A549 (cell line): ENCODE measurements at regions not wholly inside any gene's neighbourhood (a gene's known extent, or its start where the extent isn't known, plus 50 kb on each side); places are given as distances from the start of the nearest gene placed in this dataset.

Experiments used
- ATAC-seq, 2 experiments: fragments of 200-7000 bp in 1 of 2; fragments of >200 bp in 1 of 2; cut with Nextera tagmentation in 1 of 2; cut with Tn5 transposase in 1 of 2; 3 replicates each; pipeline versions ENCODE4 v1.8.0 to v1.9.1; 2018 to 2020; ENCODE audit warnings: mild to moderate bottlenecking in 1 of 2, moderate library complexity in 1 of 2
- CTCF ChIA-PET: fragments of 300-600 bp; sonication (Branson Sonifier 250); formaldehyde crosslinking; extraction: SDS; loops from one replicate; lab custom pipeline; 2021; ENCODE audit warnings: antibody characterized with exemption, inconsistent platforms; lab: Yijun Ruan, JAX
- POLR2A ChIA-PET: fragments of 350-600 bp; formaldehyde crosslinking; extraction: SDS; loops from one replicate; lab custom pipeline; 2021; ENCODE audit warnings: antibody characterized with exemption, inconsistent platforms; lab: Yijun Ruan, JAX
- DNase-seq, 2 experiments: peaks; one replicate each; pipeline versions ENCODE4 v3.0.0 to v3.0.0-alpha.2; 2011 to 2016; ENCODE audit warnings: low read depth in 1 of 2, low spot score in 1 of 2
- FAIRE-seq: peaks from 2 replicates; lab custom pipeline; 2011; peaks lifted over from hg19 to GRCh38; lab: Jason Lieb, UNC
- H3K27ac ChIP-seq, 2 experiments: fragments of >200 bp; sonication (Bioruptor Twin); formaldehyde crosslinking; 3 replicates each; pipeline ENCODE4 v1.5.1; 2016 to 2017
- H3K4me1 ChIP-seq: fragments of >200 bp; sonication (Bioruptor Twin); formaldehyde crosslinking; 3 replicates; pipeline ENCODE4 v1.6.1; 2016
- H3K4me2 ChIP-seq: fragments of >200 bp; sonication (Bioruptor Twin); formaldehyde crosslinking; 3 replicates; pipeline ENCODE4 v1.6.1; 2016
- H3K4me3 ChIP-seq: fragments of >200 bp; sonication (Bioruptor Twin); formaldehyde crosslinking; 3 replicates; pipeline ENCODE4 v1.5.1; 2016
- H3K9me3 ChIP-seq: fragments of >200 bp; sonication (Bioruptor Twin); formaldehyde crosslinking; 3 replicates; pipeline ENCODE4 v1.6.1; 2016
- FOSB ChIP-seq: fragments of 250-450 bp; sonication (Bioruptor Pico); IDR thresholded peaks from 2 replicates; pipeline ENCODE4 v1.5.0; 2020; ENCODE audit warnings: mild to moderate bottlenecking, moderate library complexity
- HDAC2 ChIP-seq: fragments of 200-600 bp; sonication (generic); IDR thresholded peaks from 2 replicates; pipeline ENCODE4 v1.6.1; 2016
- KDM5A ChIP-seq: fragments of 200-600 bp; sonication (generic); IDR thresholded peaks from 2 replicates; pipeline ENCODE4 v1.6.1; 2016; ENCODE audit warnings: antibody characterized with exemption, mild to moderate bottlenecking
- MAFK ChIP-seq: fragments of 450-650 bp; IDR thresholded peaks from 2 replicates; pipeline ENCODE4 v1.6.1; 2014; ENCODE audit not compliant: partially characterized antibody
- MAZ ChIP-seq: fragments of 150-350 bp; IDR thresholded peaks from 2 replicates; pipeline ENCODE4 v1.6.1; 2014; ENCODE audit warnings: antibody characterized with exemption, low read depth, low read length, borderline replicate concordance
- MYC ChIP-seq: IDR thresholded peaks from 2 replicates; pipeline ENCODE4 v1.6.1; 2012; ENCODE audit warnings: mild to moderate bottlenecking, inconsistent platforms, low read length, improper control_type of control experiment, borderline replicate concordance
- NFE2L2 ChIP-seq: fragments of 150-350 bp; conservative IDR thresholded peaks from 2 replicates; pipeline ENCODE4 v1.6.1; 2014; ENCODE audit warnings: low read length
- PHF8 ChIP-seq: fragments of 200-600 bp; sonication (generic); IDR thresholded peaks from 2 replicates; pipeline ENCODE4 v1.6.1; 2016; ENCODE audit warnings: low read depth, mild to moderate bottlenecking, antibody characterized with exemption, moderate library complexity, borderline replicate concordance
- POLR2A ChIP-seq: IDR thresholded peaks from 2 replicates; pipeline ENCODE4 v1.6.1; 2012; ENCODE audit warnings: mild to moderate bottlenecking, low read length
- RAD21 ChIP-seq, 2 experiments: fragments of >200 bp in 1 of 2; sonication (Bioruptor Twin) in 1 of 2; formaldehyde crosslinking in 1 of 2; IDR thresholded peaks in 1 of 2; conservative IDR thresholded peaks in 1 of 2; 2 replicates in 1 of 2; 3 replicates in 1 of 2; pipeline ENCODE4 v1.6.1; 2012 to 2018; ENCODE audit warnings: inconsistent platforms in 1 of 2
- SREBF2 ChIP-seq: fragments of 450-650 bp; IDR thresholded peaks from 2 replicates; pipeline ENCODE4 v1.6.1; 2014; ENCODE audit warnings: mild to moderate bottlenecking, moderate library complexity
- ZFP36 ChIP-seq: fragments of 450-650 bp; IDR thresholded peaks from 2 replicates; pipeline ENCODE4 v1.6.1; 2014; ENCODE audit warnings: borderline replicate concordance; ENCODE audit not compliant: partially characterized antibody
- ZNF302 ChIP-seq: fragments of 250-450 bp; sonication (Bioruptor Pico); IDR thresholded peaks from 2 replicates; pipeline ENCODE4 v1.9.0; 2021; ENCODE audit warnings: inconsistent platforms, mild to moderate bottlenecking, moderate library complexity
- WGBS: methylation state at CpG from one replicate; pipeline ENCODE4 v1.1.6; 2017; ENCODE audit errors: missing lambda C conversion rate; 5-methylcytosine and 5-hydroxymethylcytosine counted together
- TF ChIP-seq, protein P1 (sequence below): fragments of 450-650 bp; IDR thresholded peaks from 2 replicates; pipeline ENCODE4 v1.6.1; 2014; ENCODE audit warnings: antibody characterized with exemption
- TF ChIP-seq, protein P2 (sequence below): fragments of 250-450 bp; sonication (Bioruptor Pico); IDR thresholded peaks from 2 replicates; pipeline ENCODE4 v1.5.0; 2021; ENCODE audit warnings: mild to moderate bottlenecking, moderate library complexity, borderline replicate concordance
- TF ChIP-seq, protein P3 (sequence below): fragments of 250-450 bp; sonication (Bioruptor Pico); IDR thresholded peaks from 2 replicates; pipeline ENCODE4 v1.5.0; 2020; ENCODE audit warnings: low read depth, mild to moderate bottlenecking, moderate library complexity
- TF ChIP-seq, protein P4 (sequence below): fragments of >200 bp; sonication (Bioruptor Twin); formaldehyde crosslinking; IDR thresholded peaks from 2 replicates; pipeline ENCODE4 v1.6.1; 2016
- TF ChIP-seq, protein P5 (sequence below): IDR thresholded peaks from 2 replicates; pipeline ENCODE4 v1.6.1; 2012

DNA sequence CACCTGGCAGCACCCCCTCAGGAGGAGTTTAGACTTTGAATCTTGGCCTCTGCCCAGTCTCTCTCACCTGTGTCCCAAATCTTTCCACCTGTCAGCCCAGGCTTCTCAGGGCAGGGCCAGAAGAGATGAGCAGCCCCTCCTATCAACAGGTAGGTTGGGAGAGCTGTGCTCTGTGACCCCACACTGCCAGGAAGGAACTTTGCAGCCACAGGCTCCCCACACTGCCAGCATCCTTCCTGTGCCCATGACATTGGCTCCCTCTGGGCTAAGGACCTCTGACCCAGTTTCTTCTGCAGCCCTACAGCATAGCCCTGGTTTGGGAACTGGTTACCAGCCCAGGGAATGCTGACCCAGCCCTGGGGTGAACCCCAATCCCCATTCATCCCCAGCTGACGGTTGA, 115.7 kb upstream of the IQSEC1 start:
- ATAC-seq (no peak), FAIRE-seq (no peak), DNase-seq (no peak)
- POLR2A ChIA-PET: no interaction called here
- no peaks in the 10 kb centered on the region for H3K4me1 ChIP-seq
- H3K4me2 ChIP-seq: no peak overlapping the region
- no peak overlapping the region for H3K4me3 ChIP-seq
- no peak overlapping the region for H3K27ac ChIP-seq
- CTCF ChIA-PET: interaction anchor here (1.4 to 2.8 kb wide), 2 partner anchors 9 to 93 kb away, joined by 4 to 8 read pairs; no protein-coding TSS in a partner anchor
- H3K9me3 ChIP-seq: no peaks in the 10 kb centered on the region
- 83% methylated on average over 1 of the region's 1 CpG for WGBS
- TF ChIP-seq, protein P1, sequence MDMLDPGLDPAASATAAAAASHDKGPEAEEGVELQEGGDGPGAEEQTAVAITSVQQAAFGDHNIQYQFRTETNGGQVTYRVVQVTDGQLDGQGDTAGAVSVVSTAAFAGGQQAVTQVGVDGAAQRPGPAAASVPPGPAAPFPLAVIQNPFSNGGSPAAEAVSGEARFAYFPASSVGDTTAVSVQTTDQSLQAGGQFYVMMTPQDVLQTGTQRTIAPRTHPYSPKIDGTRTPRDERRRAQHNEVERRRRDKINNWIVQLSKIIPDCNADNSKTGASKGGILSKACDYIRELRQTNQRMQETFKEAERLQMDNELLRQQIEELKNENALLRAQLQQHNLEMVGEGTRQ: no peak
- TF ChIP-seq ZNF302 (CRISPR knock-in tag) (no peak), MYC (no peak), PHF8 (no peak), NFE2L2 (no peak), SREBF2 (no peak), RAD21 (conservative IDR thresholded peaks at IDR 0.05 in 1 of 2, IDR thresholded peaks at IDR 0.05 in 1 of 2) (no peak), FOSB (CRISPR knock-in tag) (no peak), KDM5A (no peak), HDAC2 (no peak), ZFP36 (no peak), MAFK (no peak)
- TF ChIP-seq, protein P2, sequence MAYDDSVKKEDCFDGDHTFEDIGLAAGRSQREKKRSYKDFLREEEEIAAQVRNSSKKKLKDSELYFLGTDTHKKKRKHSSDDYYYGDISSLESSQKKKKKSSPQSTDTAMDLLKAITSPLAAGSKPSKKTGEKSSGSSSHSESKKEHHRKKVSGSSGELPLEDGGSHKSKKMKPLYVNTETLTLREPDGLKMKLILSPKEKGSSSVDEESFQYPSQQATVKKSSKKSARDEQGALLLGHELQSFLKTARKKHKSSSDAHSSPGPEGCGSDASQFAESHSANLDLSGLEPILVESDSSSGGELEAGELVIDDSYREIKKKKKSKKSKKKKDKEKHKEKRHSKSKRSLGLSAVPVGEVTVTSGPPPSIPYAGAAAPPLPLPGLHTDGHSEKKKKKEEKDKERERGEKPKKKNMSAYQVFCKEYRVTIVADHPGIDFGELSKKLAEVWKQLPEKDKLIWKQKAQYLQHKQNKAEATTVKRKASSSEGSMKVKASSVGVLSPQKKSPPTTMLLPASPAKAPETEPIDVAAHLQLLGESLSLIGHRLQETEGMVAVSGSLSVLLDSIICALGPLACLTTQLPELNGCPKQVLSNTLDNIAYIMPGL (CRISPR knock-in tag): no peak
- TF ChIP-seq, protein P3, sequence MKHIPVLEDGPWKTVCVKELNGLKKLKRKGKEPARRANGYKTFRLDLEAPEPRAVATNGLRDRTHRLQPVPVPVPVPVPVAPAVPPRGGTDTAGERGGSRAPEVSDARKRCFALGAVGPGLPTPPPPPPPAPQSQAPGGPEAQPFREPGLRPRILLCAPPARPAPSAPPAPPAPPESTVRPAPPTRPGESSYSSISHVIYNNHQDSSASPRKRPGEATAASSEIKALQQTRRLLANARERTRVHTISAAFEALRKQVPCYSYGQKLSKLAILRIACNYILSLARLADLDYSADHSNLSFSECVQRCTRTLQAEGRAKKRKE (CRISPR knock-in tag): no peak

DNA sequence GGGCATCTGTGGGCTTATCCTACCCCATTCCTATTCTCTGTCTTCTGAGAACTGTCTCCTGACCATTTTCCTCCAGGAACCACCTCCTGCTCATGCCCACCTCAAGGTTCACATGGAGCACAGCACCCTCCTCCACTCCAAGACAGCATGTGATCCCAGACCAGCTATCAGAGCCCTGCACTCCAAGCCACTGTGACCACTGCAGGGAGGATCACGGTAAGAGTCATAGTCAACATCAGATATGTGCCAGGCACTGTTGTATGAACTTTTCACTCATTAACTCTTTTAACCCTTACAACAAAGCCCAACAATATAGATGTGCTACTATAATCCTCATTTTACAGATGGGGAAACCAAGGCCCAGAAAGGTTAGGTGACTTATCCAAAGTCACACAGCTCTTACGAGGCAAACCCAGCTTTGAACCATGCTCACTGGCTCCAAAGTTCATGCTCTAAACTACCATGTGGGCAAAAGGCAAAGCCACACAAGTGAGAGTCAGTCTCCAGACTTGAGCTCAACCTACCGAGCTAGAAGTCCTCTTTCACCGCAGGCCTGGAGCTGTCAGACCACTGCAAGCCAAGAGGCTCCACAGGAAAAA, 115.1 kb upstream of the IQSEC1 start:
- ChIA-PET POLR2A (no interaction called here), CTCF (interaction anchor here (2.8 kb wide), 1 partner anchor 10 kb away, joined by 8 read pairs; no protein-coding TSS in a partner anchor)
- FAIRE-seq: no peak
- Histone ChIP-seq H3K27ac (no peak overlapping the region), H3K4me2 (no peak overlapping the region), H3K4me1 (no peaks in the 10 kb centered on the region), H3K9me3 (no peaks in the 10 kb centered on the region), H3K4me3 (no peak overlapping the region)
- ATAC-seq: no peak
- DNase-seq: no peak
- TF ChIP-seq RAD21 (conservative IDR thresholded peaks at IDR 0.05 in 1 of 2, IDR thresholded peaks at IDR 0.05 in 1 of 2): no peak
- WGBS: 75% methylated on average over 4 of the region's 4 CpGs

DNA sequence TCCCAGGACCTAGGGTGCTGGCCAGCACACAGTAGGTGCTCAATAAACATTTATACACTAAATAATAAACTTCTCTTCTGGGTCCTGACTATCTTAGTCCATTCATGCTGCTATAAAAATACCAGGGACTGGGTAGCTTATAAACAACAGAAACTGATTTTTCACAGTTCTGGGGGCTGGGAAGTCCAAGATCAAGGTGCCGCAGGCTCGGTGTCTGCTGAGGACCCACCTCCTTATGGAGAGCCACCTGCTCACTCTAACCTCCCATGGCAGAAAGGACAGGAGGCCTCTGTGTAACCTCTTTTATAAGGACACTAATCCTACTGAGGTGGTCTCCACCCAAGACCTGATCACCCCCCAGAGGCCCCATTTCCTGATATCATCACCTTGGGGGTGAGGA, 114.4 kb upstream of the IQSEC1 start:
- ChIA-PET POLR2A (no interaction called here), CTCF (interaction anchor here (2.8 kb wide), 1 partner anchor 10 kb away, joined by 8 read pairs; no protein-coding TSS in a partner anchor)
- TF ChIP-seq MAZ: no peak
- TF ChIP-seq, protein P4, sequence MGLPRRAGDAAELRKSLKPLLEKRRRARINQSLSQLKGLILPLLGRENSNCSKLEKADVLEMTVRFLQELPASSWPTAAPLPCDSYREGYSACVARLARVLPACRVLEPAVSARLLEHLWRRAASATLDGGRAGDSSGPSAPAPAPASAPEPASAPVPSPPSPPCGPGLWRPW: no peak
- TF ChIP-seq, protein P5, sequence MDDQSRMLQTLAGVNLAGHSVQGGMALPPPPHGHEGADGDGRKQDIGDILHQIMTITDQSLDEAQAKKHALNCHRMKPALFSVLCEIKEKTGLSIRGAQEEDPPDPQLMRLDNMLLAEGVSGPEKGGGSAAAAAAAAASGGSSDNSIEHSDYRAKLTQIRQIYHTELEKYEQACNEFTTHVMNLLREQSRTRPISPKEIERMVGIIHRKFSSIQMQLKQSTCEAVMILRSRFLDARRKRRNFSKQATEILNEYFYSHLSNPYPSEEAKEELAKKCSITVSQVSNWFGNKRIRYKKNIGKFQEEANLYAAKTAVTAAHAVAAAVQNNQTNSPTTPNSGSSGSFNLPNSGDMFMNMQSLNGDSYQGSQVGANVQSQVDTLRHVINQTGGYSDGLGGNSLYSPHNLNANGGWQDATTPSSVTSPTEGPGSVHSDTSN: no peak
- TF ChIP-seq POLR2A: no peak
- DNase-seq: no peak
- no peaks in the 10 kb centered on the region for H3K9me3 ChIP-seq
- H3K4me1 ChIP-seq: no peaks in the 10 kb centered on the region
- no peak overlapping the region for H3K27ac ChIP-seq
- no peak for FAIRE-seq
- no peak for ATAC-seq
- 86% methylated on average over 2 of the region's 2 CpGs for WGBS
- no peak overlapping the region for H3K4me2 ChIP-seq
- H3K4me3 ChIP-seq: no peak overlapping the region
